Nephron (organoid): ENCODE measurements at regions not wholly inside any gene's neighbourhood (a gene's known extent, or its start where the extent isn't known, plus 50 kb on each side); places are given as distances from the start of the nearest gene placed in this dataset.

ENCODE experiments used
- H3K27ac Mint-ChIP-seq, 3 experiments: 2 replicates each; pipeline ENCODE4 v1.8.0; 2020; ENCODE audit warnings: mixed read lengths in 3 of 3, mild to moderate bottlenecking in 2 of 3, moderate library complexity in 1 of 3
- H3K27me3 Mint-ChIP-seq: 2 replicates; pipeline ENCODE4 v1.8.0; 2021; ENCODE audit warnings: low read depth, mild to moderate bottlenecking, moderate library complexity, mixed read lengths
- H3K36me3 Mint-ChIP-seq: 2 replicates; pipeline ENCODE4 v1.8.0; 2020; ENCODE audit warnings: low read depth, mixed read lengths
- H3K4me1 Mint-ChIP-seq: 2 replicates; pipeline ENCODE4 v1.8.0; 2020; ENCODE audit warnings: mixed read lengths
- H3K4me3 Mint-ChIP-seq, 3 experiments: 2 replicates each; pipeline ENCODE4 v1.8.0; 2020; ENCODE audit warnings: mild to moderate bottlenecking in 3 of 3, mixed read lengths in 3 of 3, moderate library complexity in 2 of 3
- H3K9me3 Mint-ChIP-seq: 2 replicates; pipeline ENCODE4 v1.8.0; 2020; ENCODE audit warnings: mixed read lengths
- CTCF ChIP-seq, 3 experiments: fragments of 200-600 bp; sonication (generic); IDR thresholded peaks; one replicate each; pipeline ENCODE4 v1.5.0; 2021; ENCODE audit warnings: antibody characterized with exemption in 3 of 3; ENCODE audit not compliant: unreplicated experiment in 3 of 3

- no peak overlapping the region for H3K27ac Mint-ChIP-seq
- no peak overlapping the region for H3K4me3 Mint-ChIP-seq
- H3K4me1 Mint-ChIP-seq: peaks cover 5% of the 10 kb centered on the region
- no peaks in the 10 kb centered on the region for H3K9me3 Mint-ChIP-seq
- no peak for TF ChIP-seq CTCF (IDR thresholded peaks at IDR 0.05; ENCODE audit: unreplicated experiment in 3 of 3)
- no peaks in the 10 kb centered on the region for H3K27me3 Mint-ChIP-seq
- no peaks in the 10 kb centered on the region for H3K36me3 Mint-ChIP-seq
These were observed 112.9 kb downstream of the SAMD9 start for GRCh38 chr7:93004906-93005305.

GRCh38 chr7:92997719-92998118 lies 120.1 kb downstream of the SAMD9 start:
- H3K4me3 Mint-ChIP-seq: no peak overlapping the region
- H3K36me3 Mint-ChIP-seq: no peaks in the 10 kb centered on the region
- TF ChIP-seq CTCF (IDR thresholded peaks at IDR 0.05; ENCODE audit: unreplicated experiment in 3 of 3): no peak
- no peaks in the 10 kb centered on the region for H3K9me3 Mint-ChIP-seq
- H3K27ac Mint-ChIP-seq: no peak overlapping the region
- no peaks in the 10 kb centered on the region for H3K27me3 Mint-ChIP-seq
- H3K4me1 Mint-ChIP-seq: peaks cover 5% of the 10 kb centered on the region

- peaks cover 5% of the 10 kb centered on the region for H3K4me1 Mint-ChIP-seq
- no peak for TF ChIP-seq CTCF (IDR thresholded peaks at IDR 0.05; ENCODE audit: unreplicated experiment in 3 of 3)
- no peaks in the 10 kb centered on the region for H3K36me3 Mint-ChIP-seq
- H3K27ac Mint-ChIP-seq: no peak overlapping the region
- no peaks in the 10 kb centered on the region for H3K9me3 Mint-ChIP-seq
- no peaks in the 10 kb centered on the region for H3K27me3 Mint-ChIP-seq
- no peak overlapping the region for H3K4me3 Mint-ChIP-seq
These were observed 120.6 kb downstream of the SAMD9 start for GRCh38 chr7:92997152-92997551.

GRCh38 chr7:92994901-92995300 lies 122.9 kb downstream of the SAMD9 start:
- Mint-ChIP-seq H3K4me1 (peaks cover 10% of the 10 kb centered on the region), H3K9me3 (no peaks in the 10 kb centered on the region), H3K4me3 (no peak overlapping the region), H3K36me3 (no peaks in the 10 kb centered on the region), H3K27me3 (no peaks in the 10 kb centered on the region), H3K27ac (no peak overlapping the region)
- TF ChIP-seq CTCF (IDR thresholded peaks at IDR 0.05; ENCODE audit: unreplicated experiment in 3 of 3): no peak

GRCh38 chr7:92992932-92993331 lies 124.8 kb downstream of the SAMD9 start:
- no peaks in the 10 kb centered on the region for H3K36me3 Mint-ChIP-seq
- H3K4me1 Mint-ChIP-seq: peaks cover 10% of the 10 kb centered on the region
- H3K27me3 Mint-ChIP-seq: no peaks in the 10 kb centered on the region
- H3K4me3 Mint-ChIP-seq: no peak overlapping the region
- H3K27ac Mint-ChIP-seq: no peak overlapping the region
- no peaks in the 10 kb centered on the region for H3K9me3 Mint-ChIP-seq
- no peak for TF ChIP-seq CTCF (IDR thresholded peaks at IDR 0.05; ENCODE audit: unreplicated experiment in 3 of 3)

- H3K36me3 Mint-ChIP-seq: no peaks in the 10 kb centered on the region
- no peaks in the 10 kb centered on the region for H3K9me3 Mint-ChIP-seq
- no peaks in the 10 kb centered on the region for H3K27me3 Mint-ChIP-seq
- H3K4me3 Mint-ChIP-seq: no peak overlapping the region
- peaks cover 10% of the 10 kb centered on the region for H3K4me1 Mint-ChIP-seq
- no peak for TF ChIP-seq CTCF (IDR thresholded peaks at IDR 0.05; ENCODE audit: unreplicated experiment in 3 of 3)
- H3K27ac Mint-ChIP-seq: no peak overlapping the region
These were observed 125.3 kb downstream of the SAMD9 start for GRCh38 chr7:92992483-92992882.
